ENCODE measurements at regions not wholly inside any gene's neighbourhood (a gene's known extent, or its start where the extent isn't known, plus 50 kb on each side); places are given as distances from the start of the nearest gene placed in this dataset.

DNA sequence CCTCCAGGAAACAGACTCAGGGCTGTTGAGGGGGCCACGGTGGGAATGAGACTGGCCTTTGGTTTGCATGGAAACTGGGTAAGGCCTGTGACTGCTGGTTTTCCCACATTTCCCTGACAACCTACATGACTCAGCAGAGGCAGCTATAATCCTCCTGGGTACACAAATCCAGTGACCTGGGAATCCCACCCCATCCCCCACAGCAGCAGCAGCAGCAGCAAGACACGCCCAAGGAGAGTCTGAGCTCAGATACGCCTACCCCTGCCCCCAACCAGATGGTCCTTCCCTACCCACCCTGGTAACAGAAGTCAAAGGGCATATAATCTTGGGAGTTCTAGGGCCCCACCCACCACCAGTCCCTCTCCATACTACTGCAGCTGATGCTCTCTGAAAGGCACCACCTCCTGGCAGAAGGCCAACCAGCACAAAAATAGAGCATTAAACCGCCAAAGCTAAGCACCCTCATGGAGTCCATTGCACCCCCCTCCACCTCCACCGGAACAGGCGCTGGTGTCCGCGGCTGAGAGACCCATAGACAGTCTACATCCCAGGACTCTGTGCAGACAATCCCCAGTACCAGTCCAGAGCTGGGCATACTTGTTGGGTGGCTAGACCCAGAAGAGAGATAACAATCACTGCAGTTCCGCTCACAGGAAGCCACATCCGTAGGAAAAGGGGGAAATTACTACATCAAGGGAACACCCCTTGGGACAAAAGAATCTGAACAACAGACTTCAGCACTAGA lies 237.2 kb upstream of the SPRY2 start:
- Histone ChIP-seq H3K27ac (no peak overlapping the region), H3K4me3 (no peak overlapping the region), H3K27me3 (no peaks in the 10 kb centered on the region), H3K36me3 (no peaks in the 10 kb centered on the region), H3K4me1 (no peaks in the 10 kb centered on the region), H3K9me3 (no peaks in the 10 kb centered on the region)
- no peak for TF ChIP-seq CTCF (IDR thresholded peaks at IDR 0.05)
- TF ChIP-seq POLR2A (IDR thresholded peaks at IDR 0.05), result no peak
- DNase-seq, result peak in 1 of 2 donors; percentile 24
- intact Hi-C loops (cut with DNase I; ENCODE audit: low total_unique reads), result no loop called here

- no peaks in the 10 kb centered on the region for H3K27me3 ChIP-seq
- H3K9me3 ChIP-seq, result no peaks in the 10 kb centered on the region
- intact Hi-C loops (cut with DNase I; ENCODE audit: low total_unique reads), result no loop called here
- TF ChIP-seq CTCF (IDR thresholded peaks at IDR 0.05) (no peak), POLR2A (IDR thresholded peaks at IDR 0.05) (no peak)
- H3K36me3 ChIP-seq, result no peaks in the 10 kb centered on the region
- H3K4me3 ChIP-seq, result no peak overlapping the region
- DNase-seq, result no peak
- H3K27ac ChIP-seq, result no peak overlapping the region
- no peaks in the 10 kb centered on the region for H3K4me1 ChIP-seq
Measured at GRCh38 chr13:80577285-80577684, 236.4 kb upstream of the SPRY2 start.

DNA sequence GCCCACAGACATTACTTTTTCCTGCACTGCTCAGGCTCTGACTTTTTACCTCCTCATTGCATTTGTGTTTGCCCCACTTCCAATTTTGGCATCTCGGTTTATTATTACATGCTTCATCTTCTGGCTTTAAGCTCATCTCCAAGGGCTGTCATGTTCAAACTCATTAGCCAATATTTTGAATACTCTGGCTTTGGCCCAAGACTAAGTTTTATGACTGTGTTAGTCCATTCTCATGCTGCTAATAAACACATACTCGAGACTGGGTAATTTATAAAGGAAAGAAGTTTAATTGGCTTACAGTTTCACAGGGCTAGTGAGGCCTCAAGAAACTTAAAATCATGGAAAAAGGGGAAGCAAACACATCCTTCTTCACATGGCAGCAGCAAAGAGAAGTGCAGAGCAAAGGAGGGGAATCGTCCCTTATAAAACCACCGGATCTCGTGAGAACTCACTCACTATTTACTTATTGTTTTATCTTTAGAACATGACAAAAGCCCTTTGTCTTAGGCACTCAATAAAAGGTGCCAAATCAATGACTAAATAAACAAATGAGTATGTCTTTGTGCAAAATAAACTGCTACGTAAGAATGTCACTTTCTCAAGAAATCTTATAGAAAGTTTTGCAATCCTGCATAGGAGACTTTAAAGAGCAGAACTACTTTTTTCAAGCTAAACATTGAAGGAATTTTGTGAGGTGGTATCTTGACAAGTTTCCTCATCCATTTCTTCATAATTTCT lies 233.4 kb upstream of the SPRY2 start:
- no peaks in the 10 kb centered on the region for H3K4me1 ChIP-seq
- no peak for DNase-seq
- H3K4me3 ChIP-seq, result no peak overlapping the region
- H3K27ac ChIP-seq, result peak overlapping the region in 1 of 2 donors; percentile 3
- H3K9me3 ChIP-seq, result no peaks in the 10 kb centered on the region
- no peak for TF ChIP-seq CTCF (IDR thresholded peaks at IDR 0.05)
- no peak for TF ChIP-seq POLR2A (IDR thresholded peaks at IDR 0.05)
- intact Hi-C loops (cut with DNase I; ENCODE audit: low total_unique reads), result no loop called here
- no peaks in the 10 kb centered on the region for H3K36me3 ChIP-seq
- H3K27me3 ChIP-seq, result no peaks in the 10 kb centered on the region

- Histone ChIP-seq H3K27me3 (no peaks in the 10 kb centered on the region), H3K9me3 (no peaks in the 10 kb centered on the region), H3K4me3 (no peak overlapping the region), H3K4me1 (no peaks in the 10 kb centered on the region), H3K36me3 (no peaks in the 10 kb centered on the region), H3K27ac (peak overlapping the region in 1 of 2 donors; percentile 15)
- DNase-seq, result no peak
- no peak for TF ChIP-seq CTCF (IDR thresholded peaks at IDR 0.05)
- no peak for TF ChIP-seq POLR2A (IDR thresholded peaks at IDR 0.05)
- intact Hi-C loops (cut with DNase I; ENCODE audit: low total_unique reads), result no loop called here
Measured at GRCh38 chr13:80572923-80573316, 232.0 kb upstream of the SPRY2 start.

DNA sequence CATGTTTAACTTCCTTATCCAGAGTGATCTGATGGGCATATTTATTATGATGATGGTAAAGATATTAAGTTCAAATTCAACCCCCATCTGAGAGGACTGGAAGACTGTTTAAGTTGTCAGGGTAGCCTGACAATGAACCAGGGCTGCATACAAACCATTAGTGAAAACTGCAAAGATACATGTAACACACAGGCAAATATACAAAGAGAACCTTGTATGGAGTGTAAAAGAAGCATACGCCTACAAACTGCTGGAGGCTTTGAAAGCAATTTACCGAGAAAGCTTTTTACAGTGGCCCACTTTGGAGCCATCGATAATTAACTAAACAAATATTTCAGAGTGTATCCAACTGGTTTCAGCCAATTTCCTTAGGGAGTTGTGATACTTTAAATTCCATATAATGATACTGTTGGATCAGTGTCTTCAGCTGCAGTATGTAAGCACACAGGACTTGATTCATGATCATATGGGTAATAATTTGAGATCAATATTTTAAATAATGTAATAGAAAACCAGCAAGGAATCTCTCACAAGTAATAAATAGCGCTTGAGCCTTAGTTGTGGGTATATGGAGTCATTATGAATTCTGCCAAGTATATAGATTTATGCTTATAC lies 231.5 kb upstream of the SPRY2 start:
- H3K4me3 ChIP-seq, result no peak overlapping the region
- intact Hi-C loops (cut with DNase I; ENCODE audit: low total_unique reads), result no loop called here
- DNase-seq, result no peak
- no peaks in the 10 kb centered on the region for H3K4me1 ChIP-seq
- no peaks in the 10 kb centered on the region for H3K9me3 ChIP-seq
- no peaks in the 10 kb centered on the region for H3K27me3 ChIP-seq
- TF ChIP-seq POLR2A (IDR thresholded peaks at IDR 0.05) (no peak), CTCF (IDR thresholded peaks at IDR 0.05) (no peak)
- no peak overlapping the region for H3K27ac ChIP-seq
- H3K36me3 ChIP-seq, result no peaks in the 10 kb centered on the region
